CD14-positive monocyte (primary cell): ENCODE measurements at regions not wholly inside any gene's neighbourhood (a gene's known extent, or its start where the extent isn't known, plus 50 kb on each side); places are given as distances from the start of the nearest gene placed in this dataset.
A peak's percentile ranks its signal among the peaks of the same experiment; 100 is the strongest.

Experiments used
- DNase-seq, 3 donors: peaks; one replicate each; pipeline ENCODE4 v3.0.0-alpha.2; 2011 to 2022
- H2AFZ ChIP-seq: 2 replicates; pipeline ENCODE4 v1.6.0; 2012; ENCODE audit warnings: mild to moderate bottlenecking, low read depth, low read length, inconsistent platforms; ENCODE audit not compliant: insufficient read depth, poor library complexity, severe bottlenecking
- H3K27ac ChIP-seq, 2 donors: 1 replicate in 1 of 2; 2 replicates in 1 of 2; pipeline ENCODE4 v1.5.1; 2012 to 2013; ENCODE audit warnings: low read length in 2 of 2, control low read depth in 1 of 2, inconsistent platforms in 1 of 2, low read depth in 1 of 2, mild to moderate bottlenecking in 1 of 2
- H3K27me3 ChIP-seq, 2 donors: one replicate each; pipeline versions ENCODE4 v1.6.0 to v1.6.1; 2011 to 2013; ENCODE audit warnings: low read length in 2 of 2; ENCODE audit not compliant: control insufficient read depth in 2 of 2, insufficient read depth in 2 of 2
- H3K36me3 ChIP-seq, 2 donors: replicated peaks in 1 of 2; 1 replicate in 1 of 2; 2 replicates in 1 of 2; pipeline versions ENCODE4 v1.5.1 to v1.6.1; 2012 to 2013; ENCODE audit warnings: low read length in 2 of 2, control low read depth in 1 of 2, inconsistent platforms in 1 of 2, mild to moderate bottlenecking in 1 of 2; ENCODE audit not compliant: insufficient read depth in 2 of 2, control insufficient read depth in 1 of 2
- H3K4me1 ChIP-seq, 2 donors: 1 replicate in 1 of 2; 2 replicates in 1 of 2; pipeline versions ENCODE4 v1.5.1 to v1.6.1; 2012 to 2013; ENCODE audit warnings: low read length in 2 of 2, control low read depth in 1 of 2, inconsistent platforms in 1 of 2, mild to moderate bottlenecking in 1 of 2, moderate library complexity in 1 of 2; ENCODE audit not compliant: insufficient read depth in 2 of 2, control insufficient read depth in 1 of 2
- H3K4me2 ChIP-seq: replicated peaks from 2 replicates; pipeline ENCODE3; 2012; ENCODE audit warnings: low read length, moderate library complexity, mild to moderate bottlenecking; ENCODE audit not compliant: poor library complexity, severe bottlenecking; ENCODE audit errors: extremely low read depth
- H3K4me3 ChIP-seq, 3 experiments: fragments of 200-600 bp in 1 of 3; sonication (generic) in 1 of 3; replicated peaks in 1 of 3; 1 replicate in 2 of 3; 2 replicates in 1 of 3; pipeline ENCODE4 v1.5.1; 2011 to 2013; ENCODE audit warnings: low read length in 3 of 3, mild to moderate bottlenecking in 3 of 3, control low read depth in 2 of 3, low read depth in 2 of 3, inconsistent platforms in 1 of 3, moderate library complexity in 1 of 3
- H3K79me2 ChIP-seq: 2 replicates; pipeline ENCODE4 v1.6.0; 2012; ENCODE audit warnings: mild to moderate bottlenecking, control low read depth, inconsistent platforms, low read length, moderate library complexity; ENCODE audit not compliant: insufficient read depth
- H3K9ac ChIP-seq: 2 replicates; pipeline ENCODE4 v1.6.0; 2017; ENCODE audit warnings: low read length, mild to moderate bottlenecking; ENCODE audit not compliant: insufficient read depth, poor library complexity, severe bottlenecking
- H3K9me3 ChIP-seq, 2 donors: replicated peaks in 1 of 2; 1 replicate in 1 of 2; 2 replicates in 1 of 2; pipeline versions ENCODE4 v1.5.1 to v1.6.1; 2012 to 2013; ENCODE audit warnings: low read length in 2 of 2, control low read depth in 1 of 2; ENCODE audit not compliant: control insufficient read depth in 1 of 2, insufficient read depth in 1 of 2
- H4K20me1 ChIP-seq: 2 replicates; pipeline ENCODE4 v1.6.0; 2012; ENCODE audit warnings: mild to moderate bottlenecking, low read length, control low read depth, moderate library complexity; ENCODE audit not compliant: insufficient read depth
- H3K27ac Mint-ChIP-seq, 7 donors: one replicate each; pipeline ENCODE4 v1.8.0; 2020; ENCODE audit warnings: mild to moderate bottlenecking in 7 of 7, mixed read lengths in 7 of 7, moderate library complexity in 6 of 7, inconsistent platforms in 2 of 7
- H3K27me3 Mint-ChIP-seq, 3 donors: one replicate each; pipeline ENCODE4 v1.8.0; 2021 to 2022; ENCODE audit warnings: low read depth in 3 of 3, mild to moderate bottlenecking in 3 of 3, mixed read lengths in 3 of 3, moderate library complexity in 3 of 3, inconsistent platforms in 1 of 3
- H3K36me3 Mint-ChIP-seq, 2 donors: one replicate each; pipeline ENCODE4 v1.8.0; 2020; ENCODE audit warnings: mixed read lengths in 2 of 2, inconsistent platforms in 1 of 2, mild to moderate bottlenecking in 1 of 2
- H3K4me1 Mint-ChIP-seq: one replicate; pipeline ENCODE4 v1.8.0; 2020; ENCODE audit warnings: mild to moderate bottlenecking, mixed read lengths
- H3K4me3 Mint-ChIP-seq, 2 donors: one replicate each; pipeline ENCODE4 v1.8.0; 2020; ENCODE audit warnings: mild to moderate bottlenecking in 2 of 2, mixed read lengths in 2 of 2, moderate library complexity in 1 of 2
- H3K9me3 Mint-ChIP-seq, 7 donors: one replicate each; pipeline ENCODE4 v1.8.0; 2020 to 2022; ENCODE audit warnings: mixed read lengths in 7 of 7, mild to moderate bottlenecking in 6 of 7, moderate library complexity in 6 of 7, inconsistent platforms in 2 of 7
- WGBS: methylation state at CpG from one replicate; pipeline ENCODE4 v1.1.5; 2013; ENCODE audit warnings: missing lambda C conversion rate; ENCODE audit not compliant: insufficient coverage; 5-methylcytosine and 5-hydroxymethylcytosine counted together
- intact Hi-C, 2 donors: fragments of 100-400 bp; cut with micrococcal nuclease; formaldehyde crosslinking; loops; one replicate each; pipeline versions ENCODE4 v1.15.0 to v1.15.1; 2023
- TF ChIP-seq, protein P1 (sequence below): fragments of 200-600 bp; IDR thresholded peaks from one replicate; pipeline ENCODE4 v1.8.0; 2022; ENCODE audit warnings: antibody characterized with exemption, mild to moderate bottlenecking

DNA sequence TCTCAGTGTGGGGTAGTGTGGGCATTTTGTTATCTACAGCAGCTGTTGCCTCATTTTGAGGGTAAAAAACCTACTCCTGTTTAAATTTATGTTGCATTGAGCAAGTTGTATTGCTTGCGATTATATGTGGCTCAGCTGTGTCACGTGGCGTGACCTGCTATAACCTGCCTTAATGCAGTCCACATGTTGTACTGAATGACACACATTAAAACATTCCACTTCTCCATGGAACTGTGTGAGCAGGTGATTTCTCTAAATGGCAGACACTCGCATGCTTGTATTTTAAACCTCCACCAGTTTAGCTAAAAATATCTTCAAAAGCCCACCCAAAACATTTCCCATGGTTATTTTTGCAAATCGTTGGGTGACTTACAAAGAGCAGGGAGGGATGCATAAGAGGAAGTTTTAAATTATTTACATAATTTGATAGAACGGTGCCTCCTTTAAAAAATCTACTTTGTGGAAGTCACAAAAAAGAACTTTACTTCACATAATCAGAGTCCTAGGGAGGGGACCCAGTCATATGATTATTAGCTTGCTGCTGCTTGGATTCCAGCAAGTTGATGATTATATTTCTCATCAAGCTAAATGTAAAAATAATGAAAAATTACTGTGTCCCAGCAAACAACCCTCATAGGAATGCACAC is 163.3 kb upstream of the ZEB2 start:
- no peaks in the 10 kb centered on the region for H3K36me3 ChIP-seq
- no peaks in the 10 kb centered on the region for H3K9me3 ChIP-seq
- H3K27ac ChIP-seq, result peak overlapping the region; percentile 58 to 94
- peak in 2 of 3 donors; percentile 71 to 73 for DNase-seq
- Mint-ChIP-seq H3K36me3 (peaks cover 3% of the 10 kb centered on the region in 2 donors), H3K27ac (peak overlapping the region; percentile 94 to 98 (median 97)), H3K9me3 (no peaks in the 10 kb centered on the region), H3K27me3 (no peaks in the 10 kb centered on the region), H3K4me1 (peaks cover 73% of the 10 kb centered on the region), H3K4me3 (peak overlapping the region; percentile 20 to 30)
- peak overlapping the region; percentile 49 for H3K4me2 ChIP-seq
- peaks cover 68 to 74% of the 10 kb centered on the region in 2 donors for H3K4me1 ChIP-seq
- peak overlapping the region; percentile 55 for H3K9ac ChIP-seq
- WGBS, result no CpG with 5 or more reads among the region's 6 CpGs
- H3K4me3 ChIP-seq, result peak overlapping the region in 1 of 3 experiments; percentile 51
- no peaks in the 10 kb centered on the region for H4K20me1 ChIP-seq
- intact Hi-C loops, result loop anchor here in 1 of 2 donors (2.0 kb wide), 1 partner anchor 22 kb away; no protein-coding TSS in a partner anchor
- H2AFZ ChIP-seq, result no peak overlapping the region
- no peaks in the 10 kb centered on the region for H3K27me3 ChIP-seq
- H3K79me2 ChIP-seq, result peaks cover 15% of the 10 kb centered on the region
- TF ChIP-seq, protein P1, sequence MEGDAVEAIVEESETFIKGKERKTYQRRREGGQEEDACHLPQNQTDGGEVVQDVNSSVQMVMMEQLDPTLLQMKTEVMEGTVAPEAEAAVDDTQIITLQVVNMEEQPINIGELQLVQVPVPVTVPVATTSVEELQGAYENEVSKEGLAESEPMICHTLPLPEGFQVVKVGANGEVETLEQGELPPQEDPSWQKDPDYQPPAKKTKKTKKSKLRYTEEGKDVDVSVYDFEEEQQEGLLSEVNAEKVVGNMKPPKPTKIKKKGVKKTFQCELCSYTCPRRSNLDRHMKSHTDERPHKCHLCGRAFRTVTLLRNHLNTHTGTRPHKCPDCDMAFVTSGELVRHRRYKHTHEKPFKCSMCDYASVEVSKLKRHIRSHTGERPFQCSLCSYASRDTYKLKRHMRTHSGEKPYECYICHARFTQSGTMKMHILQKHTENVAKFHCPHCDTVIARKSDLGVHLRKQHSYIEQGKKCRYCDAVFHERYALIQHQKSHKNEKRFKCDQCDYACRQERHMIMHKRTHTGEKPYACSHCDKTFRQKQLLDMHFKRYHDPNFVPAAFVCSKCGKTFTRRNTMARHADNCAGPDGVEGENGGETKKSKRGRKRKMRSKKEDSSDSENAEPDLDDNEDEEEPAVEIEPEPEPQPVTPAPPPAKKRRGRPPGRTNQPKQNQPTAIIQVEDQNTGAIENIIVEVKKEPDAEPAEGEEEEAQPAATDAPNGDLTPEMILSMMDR, result no peak

DNA sequence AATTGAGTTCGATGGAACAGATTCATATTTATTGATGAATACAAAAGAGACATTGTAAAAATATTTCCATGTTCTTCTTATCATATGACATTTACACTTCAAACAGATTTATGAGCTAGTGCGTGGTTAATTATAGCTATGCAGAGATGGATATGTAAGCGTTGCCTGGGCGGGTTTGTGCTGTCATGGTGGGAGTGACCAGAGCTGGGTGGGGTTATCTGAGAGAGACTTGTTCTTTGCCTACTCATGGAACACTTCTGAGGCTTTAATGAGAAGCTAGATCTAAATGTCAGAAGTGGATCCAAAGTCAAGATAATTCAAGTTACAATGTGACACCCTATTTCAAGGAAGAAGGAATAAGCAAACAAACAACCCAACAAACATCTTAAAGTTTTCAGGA is 162.3 kb upstream of the ZEB2 start:
- 80% methylated on average over 1 of the region's 4 CpGs for WGBS
- H3K4me3 ChIP-seq, result peak overlapping the region in 1 of 3 experiments; percentile 51
- no peaks in the 10 kb centered on the region for H3K9me3 ChIP-seq
- no peaks in the 10 kb centered on the region for H3K27me3 ChIP-seq
- H3K36me3 ChIP-seq, result no peaks in the 10 kb centered on the region
- peaks cover 58 to 64% of the 10 kb centered on the region in 2 donors for H3K4me1 ChIP-seq
- peaks cover 11% of the 10 kb centered on the region for H3K79me2 ChIP-seq
- DNase-seq, result peak; percentile 52 to 78 (median 53)
- Mint-ChIP-seq H3K27me3 (no peaks in the 10 kb centered on the region), H3K9me3 (no peaks in the 10 kb centered on the region), H3K4me3 (peak overlapping the region in 1 of 2 donors; percentile 43), H3K36me3 (peaks cover 3% of the 10 kb centered on the region in 2 donors), H3K27ac (peak overlapping the region; percentile 94 to 98 (median 97)), H3K4me1 (peaks cover 68% of the 10 kb centered on the region)
- H3K4me2 ChIP-seq, result peak overlapping the region; percentile 49
- H3K27ac ChIP-seq, result peak overlapping the region; percentile 58 to 94
- TF ChIP-seq, protein P1, result no peak
- intact Hi-C loops, result loop anchor here in 1 of 2 donors (2.0 kb wide), 1 partner anchor 21 kb away; no protein-coding TSS in a partner anchor
- H2AFZ ChIP-seq, result no peak overlapping the region
- no peaks in the 10 kb centered on the region for H4K20me1 ChIP-seq
- peak overlapping the region; percentile 55 for H3K9ac ChIP-seq
